ENCODE measurements at regions not wholly inside any gene's neighbourhood (a gene's known extent, or its start where the extent isn't known, plus 50 kb on each side); places are given as distances from the start of the nearest gene placed in this dataset.
"Not testable (repeated sequence)": the region's sequence is repeated elsewhere in the genome, so short reads cannot be mapped to it uniquely, and the experiment has no call there.

GRCh38 chr16:77514500-77515220 lies 79.8 kb upstream of the ADAMTS18 start:
- no peak overlapping the region for H3K27ac ChIP-seq (ENCODE audit: low read depth, low read length, severe bottlenecking)
- H3K36me3 ChIP-seq (ENCODE audit: control insufficient read depth, insufficient read depth, low read length): no peaks in the 10 kb centered on the region
- H3K4me1 ChIP-seq (ENCODE audit: control insufficient read depth, insufficient read depth, low read length, poor library complexity, severe bottlenecking): no peaks in the 10 kb centered on the region
- 85 to 95% methylated on average over 3 to 4 of the region's 5 CpGs for WGBS, 2 experiments (ENCODE audit: insufficient coverage in 2 of 2)
- H3K9me3 ChIP-seq (ENCODE audit: control insufficient read depth, low read length): no peaks in the 10 kb centered on the region
- no peak overlapping the region for H3K4me3 ChIP-seq (ENCODE audit: extremely low read depth, insufficient read depth, low read length, poor library complexity, severe bottlenecking)

DNA sequence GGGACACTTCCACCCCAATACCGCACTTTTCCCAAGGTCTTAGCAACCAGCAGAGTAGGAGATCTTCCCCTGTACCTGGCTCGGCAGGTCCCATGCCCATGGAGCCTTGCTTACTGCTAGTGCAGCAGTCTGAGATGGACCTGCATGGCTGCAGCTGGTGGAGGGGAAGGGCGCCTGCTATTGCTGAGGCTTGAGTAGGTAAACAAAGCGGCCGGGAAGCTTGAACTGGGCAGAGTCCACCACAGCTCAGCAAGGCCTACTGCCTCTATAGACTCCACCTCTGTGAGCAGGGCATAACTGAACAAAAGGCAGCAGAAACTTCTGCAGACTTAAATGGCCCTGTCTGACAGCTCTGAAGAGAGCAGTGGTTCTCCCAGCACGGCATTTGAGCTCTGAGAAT lies 90.4 kb upstream of the ADAMTS18 start:
- not testable (repeated sequence) for H3K27ac ChIP-seq (ENCODE audit: low read depth, low read length, severe bottlenecking); H3K36me3 ChIP-seq (ENCODE audit: control insufficient read depth, insufficient read depth, low read length); H3K4me3 ChIP-seq (ENCODE audit: extremely low read depth, insufficient read depth, low read length, poor library complexity, severe bottlenecking); H3K4me1 ChIP-seq (ENCODE audit: control insufficient read depth, insufficient read depth, low read length, poor library complexity, severe bottlenecking); H3K9me3 ChIP-seq (ENCODE audit: control insufficient read depth, low read length)
- 81 to 83% methylated on average over 5 of the region's 6 CpGs for WGBS, 2 experiments (ENCODE audit: insufficient coverage in 2 of 2)

- WGBS, 2 experiments (ENCODE audit: insufficient coverage in 2 of 2): 80% methylated on average over 1 of the region's 1 CpG; no CpG with 5 or more reads in 1 of the 2 experiments
- no peak overlapping the region for H3K27ac ChIP-seq (ENCODE audit: low read depth, low read length, severe bottlenecking)
- no peaks in the 10 kb centered on the region for H3K36me3 ChIP-seq (ENCODE audit: control insufficient read depth, insufficient read depth, low read length)
- H3K9me3 ChIP-seq (ENCODE audit: control insufficient read depth, low read length): no peaks in the 10 kb centered on the region
- H3K4me1 ChIP-seq (ENCODE audit: control insufficient read depth, insufficient read depth, low read length, poor library complexity, severe bottlenecking): no peaks in the 10 kb centered on the region
- H3K4me3 ChIP-seq (ENCODE audit: extremely low read depth, insufficient read depth, low read length, poor library complexity, severe bottlenecking): no peak overlapping the region
Observed at GRCh38 chr16:77531752-77532151, 96.9 kb upstream of the ADAMTS18 start.

DNA sequence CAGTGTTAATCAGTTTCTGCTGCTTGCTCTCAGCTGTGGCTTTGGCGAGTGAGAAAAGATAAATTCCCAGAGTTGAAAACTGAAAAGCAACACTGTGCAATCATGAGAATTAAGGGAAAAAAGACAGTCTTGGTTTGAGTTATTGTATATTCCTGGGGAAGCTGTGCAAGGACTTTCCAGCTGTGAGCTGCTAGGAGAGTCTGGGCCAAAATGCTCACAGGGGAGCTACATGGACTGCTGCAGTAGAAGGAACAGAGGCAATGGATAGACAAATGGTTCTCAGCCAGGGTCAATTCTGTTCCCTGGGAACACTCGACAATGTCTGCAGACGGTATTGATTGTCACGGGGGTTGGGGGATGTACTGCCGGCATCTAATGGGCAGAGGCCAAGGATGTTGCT lies 102.0 kb upstream of the ADAMTS18 start:
- Histone ChIP-seq H3K4me3 (ENCODE audit: extremely low read depth, insufficient read depth, low read length, poor library complexity, severe bottlenecking) (no peak overlapping the region), H3K27ac (ENCODE audit: low read depth, low read length, severe bottlenecking) (no peak overlapping the region), H3K36me3 (ENCODE audit: control insufficient read depth, insufficient read depth, low read length) (no peaks in the 10 kb centered on the region), H3K4me1 (ENCODE audit: control insufficient read depth, insufficient read depth, low read length, poor library complexity, severe bottlenecking) (no peaks in the 10 kb centered on the region), H3K9me3 (ENCODE audit: control insufficient read depth, low read length) (no peaks in the 10 kb centered on the region)
- 87 to 93% methylated on average over 4 to 5 of the region's 5 CpGs for WGBS, 2 experiments (ENCODE audit: insufficient coverage in 2 of 2)

- Histone ChIP-seq H3K4me1 (ENCODE audit: control insufficient read depth, insufficient read depth, low read length, poor library complexity, severe bottlenecking) (no peaks in the 10 kb centered on the region), H3K9me3 (ENCODE audit: control insufficient read depth, low read length) (no peaks in the 10 kb centered on the region), H3K4me3 (ENCODE audit: extremely low read depth, insufficient read depth, low read length, poor library complexity, severe bottlenecking) (no peak overlapping the region), H3K36me3 (ENCODE audit: control insufficient read depth, insufficient read depth, low read length) (no peaks in the 10 kb centered on the region), H3K27ac (ENCODE audit: low read depth, low read length, severe bottlenecking) (no peak overlapping the region)
- no CpG with 5 or more reads among the region's 3 CpGs for WGBS, 2 experiments (ENCODE audit: insufficient coverage in 2 of 2)
Observed at GRCh38 chr16:77539421-77540034, 104.7 kb upstream of the ADAMTS18 start.

GRCh38 chr16:77540646-77541045 lies 105.8 kb upstream of the ADAMTS18 start:
- Histone ChIP-seq H3K9me3 (ENCODE audit: control insufficient read depth, low read length) (no peaks in the 10 kb centered on the region), H3K36me3 (ENCODE audit: control insufficient read depth, insufficient read depth, low read length) (no peaks in the 10 kb centered on the region), H3K4me3 (ENCODE audit: extremely low read depth, insufficient read depth, low read length, poor library complexity, severe bottlenecking) (no peak overlapping the region), H3K4me1 (ENCODE audit: control insufficient read depth, insufficient read depth, low read length, poor library complexity, severe bottlenecking) (no peaks in the 10 kb centered on the region), H3K27ac (ENCODE audit: low read depth, low read length, severe bottlenecking) (no peak overlapping the region)
- 73 to 100% methylated on average over 1 of the region's 2 CpGs for WGBS, 2 experiments (ENCODE audit: insufficient coverage in 2 of 2)

DNA sequence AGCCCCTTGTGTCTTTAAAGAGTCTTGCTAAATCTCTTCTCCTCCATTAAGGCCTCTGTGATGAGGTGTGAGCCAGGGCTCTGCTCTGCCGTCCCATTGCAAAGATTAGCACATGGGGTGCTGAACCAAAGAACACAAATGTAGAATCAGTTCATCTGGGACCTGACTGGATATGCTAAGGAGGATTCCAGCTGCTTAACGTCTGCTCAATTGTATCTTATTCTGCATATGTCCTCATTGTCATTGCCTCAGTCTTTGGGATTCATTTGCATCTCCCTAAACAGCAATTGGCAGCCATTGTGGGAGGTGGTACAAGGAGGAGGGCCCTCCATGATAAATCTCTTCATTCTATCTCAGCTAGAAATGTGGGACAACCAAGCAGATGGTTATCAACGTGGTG lies 106.3 kb upstream of the ADAMTS18 start:
- no peak overlapping the region for H3K4me3 ChIP-seq (ENCODE audit: extremely low read depth, insufficient read depth, low read length, poor library complexity, severe bottlenecking)
- no peaks in the 10 kb centered on the region for H3K36me3 ChIP-seq (ENCODE audit: control insufficient read depth, insufficient read depth, low read length)
- H3K4me1 ChIP-seq (ENCODE audit: control insufficient read depth, insufficient read depth, low read length, poor library complexity, severe bottlenecking): no peaks in the 10 kb centered on the region
- 48 to 57% methylated on average over 2 of the region's 3 CpGs for WGBS, 2 experiments (ENCODE audit: insufficient coverage in 2 of 2)
- H3K9me3 ChIP-seq (ENCODE audit: control insufficient read depth, low read length): no peaks in the 10 kb centered on the region
- no peak overlapping the region for H3K27ac ChIP-seq (ENCODE audit: low read depth, low read length, severe bottlenecking)

- Histone ChIP-seq H3K27ac (ENCODE audit: low read depth, low read length, severe bottlenecking) (no peak overlapping the region), H3K4me3 (ENCODE audit: extremely low read depth, insufficient read depth, low read length, poor library complexity, severe bottlenecking) (no peak overlapping the region), H3K9me3 (ENCODE audit: control insufficient read depth, low read length) (no peaks in the 10 kb centered on the region), H3K36me3 (ENCODE audit: control insufficient read depth, insufficient read depth, low read length) (no peaks in the 10 kb centered on the region), H3K4me1 (ENCODE audit: control insufficient read depth, insufficient read depth, low read length, poor library complexity, severe bottlenecking) (peaks cover 4% of the 10 kb centered on the region)
- WGBS, 2 experiments (ENCODE audit: insufficient coverage in 2 of 2): 89 to 98% methylated on average over 2 to 4 of the region's 4 CpGs
Observed at GRCh38 chr16:77548151-77548550, 113.3 kb upstream of the ADAMTS18 start.

GRCh38 chr16:77548766-77549165 lies 113.9 kb upstream of the ADAMTS18 start:
- no peaks in the 10 kb centered on the region for H3K36me3 ChIP-seq (ENCODE audit: control insufficient read depth, insufficient read depth, low read length)
- peaks cover 4% of the 10 kb centered on the region for H3K4me1 ChIP-seq (ENCODE audit: control insufficient read depth, insufficient read depth, low read length, poor library complexity, severe bottlenecking)
- no peak overlapping the region for H3K4me3 ChIP-seq (ENCODE audit: extremely low read depth, insufficient read depth, low read length, poor library complexity, severe bottlenecking)
- no peaks in the 10 kb centered on the region for H3K9me3 ChIP-seq (ENCODE audit: control insufficient read depth, low read length)
- no peak overlapping the region for H3K27ac ChIP-seq (ENCODE audit: low read depth, low read length, severe bottlenecking)
- 91 to 93% methylated on average over 2 of the region's 2 CpGs for WGBS, 2 experiments (ENCODE audit: insufficient coverage in 2 of 2)

DNA sequence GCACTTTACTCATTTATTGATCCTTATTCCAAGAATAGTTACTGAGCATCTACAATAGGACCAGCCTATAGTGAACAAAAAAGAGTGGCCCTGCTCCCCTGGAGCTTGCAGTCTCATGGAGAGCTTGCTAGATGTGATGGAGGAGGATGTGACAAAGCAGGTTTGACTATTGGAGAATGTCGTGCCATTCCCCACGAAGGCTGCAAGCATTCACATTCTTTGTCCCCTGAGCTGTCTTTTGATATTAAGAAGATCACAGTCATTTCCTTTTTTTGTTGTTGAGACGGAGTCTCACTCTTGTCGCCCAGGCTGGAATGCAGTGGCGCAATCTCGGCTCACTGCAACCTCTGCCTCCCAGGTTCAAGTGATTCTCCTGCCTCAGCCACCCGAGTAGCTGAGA lies 115.0 kb upstream of the ADAMTS18 start:
- H3K36me3 ChIP-seq (ENCODE audit: control insufficient read depth, insufficient read depth, low read length): no peaks in the 10 kb centered on the region
- 86 to 97% methylated on average over 5 to 6 of the region's 7 CpGs for WGBS, 2 experiments (ENCODE audit: insufficient coverage in 2 of 2)
- no peaks in the 10 kb centered on the region for H3K9me3 ChIP-seq (ENCODE audit: control insufficient read depth, low read length)
- no peak overlapping the region for H3K27ac ChIP-seq (ENCODE audit: low read depth, low read length, severe bottlenecking)
- no peak overlapping the region for H3K4me3 ChIP-seq (ENCODE audit: extremely low read depth, insufficient read depth, low read length, poor library complexity, severe bottlenecking)
- H3K4me1 ChIP-seq (ENCODE audit: control insufficient read depth, insufficient read depth, low read length, poor library complexity, severe bottlenecking): peaks cover 4% of the 10 kb centered on the region

- no peaks in the 10 kb centered on the region for H3K36me3 ChIP-seq (ENCODE audit: control insufficient read depth, insufficient read depth, low read length)
- H3K4me1 ChIP-seq (ENCODE audit: control insufficient read depth, insufficient read depth, low read length, poor library complexity, severe bottlenecking): peaks cover 4% of the 10 kb centered on the region
- H3K27ac ChIP-seq (ENCODE audit: low read depth, low read length, severe bottlenecking): no peak overlapping the region
- 90 to 96% methylated on average over 2 of the region's 2 CpGs for WGBS, 2 experiments (ENCODE audit: insufficient coverage in 2 of 2)
- H3K9me3 ChIP-seq (ENCODE audit: control insufficient read depth, low read length): no peaks in the 10 kb centered on the region
- H3K4me3 ChIP-seq (ENCODE audit: extremely low read depth, insufficient read depth, low read length, poor library complexity, severe bottlenecking): no peak overlapping the region
Observed at GRCh38 chr16:77551357-77551756, 116.5 kb upstream of the ADAMTS18 start.

Measured in mesodermal cell (in vitro differentiated cells).